Bronchial epithelial cell (primary cell): ENCODE measurements at regions not wholly inside any gene's neighbourhood (a gene's known extent, or its start where the extent isn't known, plus 50 kb on each side); places are given as distances from the start of the nearest gene placed in this dataset.

Experiments
- DNase-seq: peaks from one replicate; pipeline ENCODE4 v3.0.0-alpha.2; 2010; ENCODE audit warnings: low read depth
- FAIRE-seq: peaks from 2 replicates; lab custom pipeline; 2011; peaks lifted over from hg19 to GRCh38; lab: Jason Lieb, UNC
- H3K27me3 ChIP-seq: 2 replicates; pipeline ENCODE4 v1.5.1; 2011; ENCODE audit warnings: low read length; ENCODE audit not compliant: control insufficient read depth, insufficient read depth
- H3K36me3 ChIP-seq: 2 replicates; pipeline ENCODE4 v1.5.1; 2011; ENCODE audit warnings: low read length; ENCODE audit not compliant: control insufficient read depth, insufficient read depth
- H3K4me3 ChIP-seq: 2 replicates; pipeline ENCODE4 v1.5.1; 2011; ENCODE audit warnings: mild to moderate bottlenecking, low read depth, low read length, control low read depth
- TF ChIP-seq, protein P1 (sequence below): IDR thresholded peaks from 2 replicates; pipeline ENCODE4 v1.5.1; 2011; ENCODE audit warnings: mild to moderate bottlenecking, moderate library complexity, low read length, control low read depth, inconsistent platforms; ENCODE audit not compliant: insufficient read depth, severe bottlenecking

DNA sequence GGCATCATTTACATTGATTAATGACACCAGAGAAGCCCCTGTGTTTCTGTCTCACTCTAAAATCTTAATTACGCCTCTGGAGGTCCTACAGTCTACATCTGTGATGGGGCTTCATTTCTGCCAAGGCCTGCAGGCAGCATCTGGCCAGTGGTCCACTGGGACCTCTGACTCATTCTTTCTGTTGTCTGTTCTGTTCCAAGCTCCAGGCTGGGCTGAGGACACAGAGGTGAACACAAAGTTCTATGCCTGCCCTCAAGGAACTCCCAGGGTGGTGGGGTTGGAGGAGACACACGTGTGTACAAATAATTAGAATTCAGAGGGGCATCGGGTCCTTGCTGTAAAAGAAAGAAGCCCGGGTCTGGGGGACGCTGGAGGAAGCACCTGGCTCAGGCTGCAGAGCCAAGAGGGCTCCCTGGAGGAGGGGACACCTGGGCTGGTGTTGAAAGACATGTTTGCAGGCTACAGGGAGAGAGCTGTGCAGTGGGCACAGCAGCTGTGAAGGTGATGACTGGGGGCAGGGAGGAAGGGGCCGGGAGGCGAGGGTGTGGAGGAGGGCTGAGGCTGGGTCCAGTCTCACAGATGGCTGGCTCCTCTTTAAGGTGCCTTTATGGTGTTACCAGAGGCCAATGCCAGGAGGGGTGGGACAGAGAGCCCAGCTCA, 103.3 kb upstream of the PRR23E start:
- H3K36me3 ChIP-seq: no peaks in the 10 kb centered on the region
- FAIRE-seq (no peak), DNase-seq (no peak)
- TF ChIP-seq, protein P1, sequence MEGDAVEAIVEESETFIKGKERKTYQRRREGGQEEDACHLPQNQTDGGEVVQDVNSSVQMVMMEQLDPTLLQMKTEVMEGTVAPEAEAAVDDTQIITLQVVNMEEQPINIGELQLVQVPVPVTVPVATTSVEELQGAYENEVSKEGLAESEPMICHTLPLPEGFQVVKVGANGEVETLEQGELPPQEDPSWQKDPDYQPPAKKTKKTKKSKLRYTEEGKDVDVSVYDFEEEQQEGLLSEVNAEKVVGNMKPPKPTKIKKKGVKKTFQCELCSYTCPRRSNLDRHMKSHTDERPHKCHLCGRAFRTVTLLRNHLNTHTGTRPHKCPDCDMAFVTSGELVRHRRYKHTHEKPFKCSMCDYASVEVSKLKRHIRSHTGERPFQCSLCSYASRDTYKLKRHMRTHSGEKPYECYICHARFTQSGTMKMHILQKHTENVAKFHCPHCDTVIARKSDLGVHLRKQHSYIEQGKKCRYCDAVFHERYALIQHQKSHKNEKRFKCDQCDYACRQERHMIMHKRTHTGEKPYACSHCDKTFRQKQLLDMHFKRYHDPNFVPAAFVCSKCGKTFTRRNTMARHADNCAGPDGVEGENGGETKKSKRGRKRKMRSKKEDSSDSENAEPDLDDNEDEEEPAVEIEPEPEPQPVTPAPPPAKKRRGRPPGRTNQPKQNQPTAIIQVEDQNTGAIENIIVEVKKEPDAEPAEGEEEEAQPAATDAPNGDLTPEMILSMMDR: no peak
- no peak overlapping the region for H3K4me3 ChIP-seq
- no peaks in the 10 kb centered on the region for H3K27me3 ChIP-seq

DNA sequence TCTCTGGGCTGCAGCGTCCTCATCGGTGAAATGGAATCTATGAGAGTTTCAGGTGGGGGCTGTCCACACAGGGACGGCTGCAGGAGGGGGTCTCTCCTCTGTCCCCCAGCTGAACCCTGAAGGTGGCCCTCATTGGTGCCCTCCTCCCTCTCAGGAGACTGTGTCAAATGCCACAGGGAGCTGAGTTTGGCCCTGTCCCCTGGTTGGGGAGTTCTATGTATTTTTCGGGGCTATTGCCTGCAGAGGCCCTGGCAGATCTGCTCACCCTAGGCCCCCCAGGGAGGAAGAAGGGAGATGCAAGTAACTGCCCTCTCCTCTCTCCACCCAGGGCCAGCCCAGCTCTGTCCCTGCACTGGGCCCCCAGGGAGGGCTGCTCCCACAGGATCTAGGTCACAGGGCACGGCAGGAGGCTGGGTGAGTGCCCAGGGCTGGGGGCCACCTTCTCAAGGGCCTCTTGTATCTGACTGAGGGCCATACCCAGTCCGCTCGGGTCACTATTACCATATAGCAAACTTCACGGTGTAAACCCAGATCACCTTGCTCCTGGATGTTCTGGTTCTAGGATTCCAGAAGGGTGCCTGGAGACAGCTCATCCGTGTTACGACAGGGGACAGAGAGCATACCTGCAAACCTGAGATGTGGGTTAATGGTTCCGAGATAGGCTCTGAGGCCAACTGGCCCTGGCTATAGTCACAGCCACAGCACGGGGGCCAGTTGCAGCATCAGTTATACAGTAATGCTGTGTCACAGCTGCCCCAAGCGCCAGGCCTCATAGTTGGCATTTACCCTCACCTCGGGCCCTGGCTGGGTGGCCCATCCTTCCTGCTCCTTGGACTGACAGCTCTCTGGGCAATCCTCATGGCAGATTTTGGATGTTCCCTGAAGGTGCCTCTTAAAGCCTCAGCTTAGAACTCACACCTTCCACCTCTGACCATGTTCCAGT, 102.4 kb upstream of the PRR23E start:
- H3K36me3 ChIP-seq: no peaks in the 10 kb centered on the region
- no peaks in the 10 kb centered on the region for H3K27me3 ChIP-seq
- H3K4me3 ChIP-seq: no peak overlapping the region
- DNase-seq (no peak), FAIRE-seq (no peak)
- TF ChIP-seq, protein P1: no peak

DNA sequence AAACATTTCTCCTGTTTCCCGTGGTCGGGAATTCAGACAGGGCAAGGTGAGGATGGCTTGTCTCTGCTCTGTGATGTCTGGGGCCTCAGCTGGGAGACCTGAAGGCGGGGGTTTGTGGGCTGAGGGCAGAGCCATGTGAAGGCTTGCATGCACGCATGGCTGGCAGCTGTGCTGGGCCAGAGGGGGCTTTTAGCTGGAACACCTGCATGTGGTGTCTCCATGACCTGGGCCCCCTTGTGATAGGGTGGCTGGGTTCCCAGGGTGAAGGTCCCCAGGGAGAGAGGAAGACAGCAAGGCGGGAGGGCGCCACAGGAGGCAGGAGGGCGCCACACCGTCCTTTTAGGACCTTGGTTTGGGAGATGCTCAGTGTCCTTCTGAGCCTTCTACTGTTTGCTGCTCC, 101.6 kb upstream of the PRR23E start:
- no peak for DNase-seq
- FAIRE-seq: no peak
- TF ChIP-seq, protein P1: no peak
- H3K27me3 ChIP-seq: no peaks in the 10 kb centered on the region
- no peaks in the 10 kb centered on the region for H3K36me3 ChIP-seq
- no peak overlapping the region for H3K4me3 ChIP-seq

DNA sequence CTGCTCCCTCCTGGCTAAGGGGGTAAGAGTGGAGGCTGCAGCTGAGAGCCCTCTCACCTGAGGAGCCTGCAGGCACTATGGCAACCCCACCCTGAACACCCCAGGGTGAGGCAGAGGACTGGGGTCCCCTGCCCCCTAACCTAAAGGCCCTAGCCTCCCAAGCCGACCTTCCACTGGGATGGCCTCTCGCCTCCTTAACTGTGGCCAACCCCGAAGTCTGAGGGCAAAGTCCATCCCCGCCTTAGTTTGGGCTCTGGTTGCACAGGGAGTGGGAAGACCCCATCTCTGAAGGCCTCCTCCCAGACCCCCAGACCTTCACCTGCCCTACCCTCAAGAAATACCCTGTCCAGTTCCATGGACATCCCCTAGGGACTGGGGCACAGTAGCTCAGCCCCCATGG, 100.6 kb upstream of the PRR23E start:
- H3K27me3 ChIP-seq: no peaks in the 10 kb centered on the region
- FAIRE-seq (no peak), DNase-seq (no peak)
- H3K36me3 ChIP-seq: no peaks in the 10 kb centered on the region
- TF ChIP-seq, protein P1: no peak
- no peak overlapping the region for H3K4me3 ChIP-seq

DNA sequence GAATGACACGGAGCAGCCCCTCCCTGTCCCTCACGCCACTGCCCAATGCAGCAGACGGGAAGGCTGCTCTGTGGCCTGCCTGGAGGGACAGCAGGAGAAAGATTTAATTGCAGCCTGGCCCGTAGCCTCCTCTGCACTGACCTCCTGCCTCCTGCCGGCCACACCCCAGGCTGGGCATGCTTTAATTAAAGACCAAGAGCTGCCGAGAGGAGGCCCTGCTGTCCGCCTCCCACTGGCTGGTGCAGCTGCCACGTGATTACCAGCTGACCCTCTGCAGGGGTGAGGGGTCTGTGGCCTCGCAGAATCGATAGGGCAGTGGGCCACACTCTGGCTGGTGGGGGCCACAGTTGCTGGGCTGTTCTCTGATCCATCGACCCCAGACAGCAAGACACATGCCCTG, 100.2 kb upstream of the PRR23E start:
- no peaks in the 10 kb centered on the region for H3K36me3 ChIP-seq
- no peaks in the 10 kb centered on the region for H3K27me3 ChIP-seq
- TF ChIP-seq, protein P1: no peak
- DNase-seq: no peak
- no peak overlapping the region for H3K4me3 ChIP-seq
- FAIRE-seq: no peak
